ENCODE measurements at regions not wholly inside any gene's neighbourhood (a gene's known extent, or its start where the extent isn't known, plus 50 kb on each side); places are given as distances from the start of the nearest gene placed in this dataset.

DNA sequence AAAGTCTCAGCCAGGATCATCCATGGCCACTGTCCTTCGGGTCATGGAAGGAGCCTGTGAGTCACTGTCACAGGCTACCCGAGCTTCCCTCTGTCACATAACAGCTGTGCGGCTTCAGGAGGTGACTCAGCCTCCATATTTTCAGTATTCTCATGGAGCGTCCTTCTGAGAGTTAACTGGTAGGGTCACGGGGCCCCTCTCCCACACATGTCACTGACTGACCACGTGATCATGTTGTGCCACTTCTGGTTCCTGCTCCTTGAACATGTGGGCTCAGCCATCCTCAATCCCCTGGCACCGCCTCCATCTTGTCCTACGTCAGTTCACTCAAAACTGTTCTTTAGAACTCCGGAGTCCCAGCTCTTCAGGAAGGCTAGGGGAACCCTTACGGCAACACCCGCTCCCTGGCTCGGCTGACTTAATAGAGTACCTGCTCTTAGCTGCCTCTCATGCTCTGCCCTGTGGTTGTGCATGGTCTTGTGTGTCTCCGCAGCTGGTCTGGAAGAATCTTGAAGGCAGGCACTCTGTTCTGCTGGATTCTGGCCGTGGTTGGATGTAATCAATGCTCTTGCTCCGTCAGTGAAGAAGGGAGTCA is 182.8 kb downstream of the ICE1 start:
- Histone ChIP-seq H3K27me3 (ENCODE audit: insufficient read depth, poor library complexity, severe bottlenecking) (no peaks in the 10 kb centered on the region), H3K4me3 (replicated peaks; ENCODE audit: insufficient read depth, low read length) (no peak overlapping the region), H3K27ac (replicated peaks) (no peak overlapping the region)
- TF ChIP-seq GABPA (IDR thresholded peaks at IDR 0.05; ENCODE audit: low read depth) (no peak), REST (IDR thresholded peaks at IDR 0.05; ENCODE audit: insufficient replicate concordance, low read depth) (no peak)
- DNase-seq (ENCODE audit: low read depth in 1 of 2, low spot score in 1 of 2) = no peak

DNA sequence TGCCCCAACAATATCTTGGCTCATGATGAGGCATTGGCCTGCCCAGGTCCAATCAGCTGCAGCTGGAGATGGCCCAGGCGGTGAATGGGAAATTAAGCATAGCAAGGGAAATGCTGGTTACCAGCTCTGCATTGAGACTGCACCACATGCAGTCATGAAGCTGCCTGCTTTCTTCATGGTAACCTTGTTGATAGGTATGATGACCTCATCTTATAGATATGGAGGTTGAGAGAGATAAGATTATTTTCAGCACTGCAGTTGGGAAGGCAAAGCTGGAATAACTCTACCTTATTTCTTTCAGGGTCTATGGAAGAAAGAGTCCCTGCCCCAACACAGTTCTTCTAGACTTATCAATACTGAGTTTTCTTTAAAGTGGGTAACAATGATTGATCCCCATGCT is 180.1 kb downstream of the ICE1 start:
- no peaks in the 10 kb centered on the region for H3K27me3 ChIP-seq (ENCODE audit: insufficient read depth, poor library complexity, severe bottlenecking)
- no peak for TF ChIP-seq CTCF (IDR thresholded peaks at IDR 0.05; ENCODE audit: insufficient read depth, low read length)
- no peak for TF ChIP-seq SPI1 (IDR thresholded peaks at IDR 0.05; ENCODE audit: borderline replicate concordance, low read depth)
- TF ChIP-seq POLR2AphosphoS5 (IDR thresholded peaks at IDR 0.05; ENCODE audit: low read depth) = no peak
- no peak for TF ChIP-seq REST (IDR thresholded peaks at IDR 0.05; ENCODE audit: insufficient replicate concordance, low read depth)
- TF ChIP-seq GABPA (IDR thresholded peaks at IDR 0.05; ENCODE audit: low read depth) = no peak
- no peak overlapping the region for H3K27ac ChIP-seq (replicated peaks)
- no peak overlapping the region for H3K4me3 ChIP-seq (replicated peaks; ENCODE audit: insufficient read depth, low read length)
- no peak for DNase-seq (ENCODE audit: low read depth in 1 of 2, low spot score in 1 of 2)

DNA sequence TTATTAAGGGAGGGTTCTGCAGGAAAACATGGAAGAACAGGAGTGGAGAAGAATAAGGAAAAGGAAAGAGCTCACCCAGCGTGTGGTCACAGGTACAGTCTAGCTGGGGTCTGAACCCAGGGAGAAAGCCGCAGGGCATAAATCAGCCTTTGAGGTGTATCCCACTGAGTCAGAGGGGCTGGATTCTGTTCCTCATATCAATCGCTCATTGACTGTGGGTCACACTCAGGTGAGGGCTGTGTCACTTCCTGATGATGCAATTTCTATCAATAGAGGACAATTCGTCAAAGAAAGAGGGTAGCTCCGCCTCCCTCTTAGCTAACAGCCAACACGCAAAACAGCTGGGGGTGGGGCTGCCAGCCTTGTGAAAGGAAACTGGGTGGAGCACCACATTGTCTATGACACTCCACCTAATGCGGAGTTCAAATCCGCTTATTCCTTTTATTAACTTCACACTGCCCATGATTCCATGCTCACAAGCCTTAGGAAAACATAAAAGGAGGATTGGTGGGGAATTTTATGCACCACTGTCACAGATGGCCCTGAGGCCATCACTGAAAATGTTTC is 176.2 kb downstream of the ICE1 start:
- Histone ChIP-seq H3K27ac (replicated peaks) (no peak overlapping the region), H3K27me3 (ENCODE audit: insufficient read depth, poor library complexity, severe bottlenecking) (no peaks in the 10 kb centered on the region), H3K4me3 (replicated peaks; ENCODE audit: insufficient read depth, low read length) (no peak overlapping the region)
- no peak for DNase-seq (ENCODE audit: low read depth in 1 of 2, low spot score in 1 of 2)
- TF ChIP-seq POLR2AphosphoS5 (IDR thresholded peaks at IDR 0.05; ENCODE audit: low read depth) (no peak), CTCF (IDR thresholded peaks at IDR 0.05; ENCODE audit: insufficient read depth, low read length) (no peak), GABPA (IDR thresholded peaks at IDR 0.05; ENCODE audit: low read depth) (no peak), REST (IDR thresholded peaks at IDR 0.05; ENCODE audit: insufficient replicate concordance, low read depth) (no peak), SPI1 (IDR thresholded peaks at IDR 0.05; ENCODE audit: borderline replicate concordance, low read depth) (no peak)

Measured in HL-60 (cell line).